A673 (cell line): ENCODE measurements at regions not wholly inside any gene's neighbourhood (a gene's known extent, or its start where the extent isn't known, plus 50 kb on each side); places are given as distances from the start of the nearest gene placed in this dataset.

Experiments
- BruUV-seq: library from RNA; stranded (reverse); fragments of 400-500 nt; replicated peaks from 2 replicates; lab custom pipeline; 2021; lab: Mats Ljungman, UMichigan
- CTCF ChIA-PET: fragments of 300-600 bp; sonication (Branson Sonifier 250); formaldehyde crosslinking; loops from one replicate; lab custom pipeline; 2022; ENCODE audit warnings: antibody characterized with exemption; lab: Charles Lee
- POLR2A ChIA-PET: fragments of 300-600 bp; sonication (Branson Sonifier 250); formaldehyde crosslinking; loops from one replicate; lab custom pipeline; 2022; ENCODE audit warnings: antibody characterized with exemption; ENCODE audit not compliant: low non-redundant PET; lab: Charles Lee
- DNase-seq: peaks from one replicate; pipeline ENCODE4 v3.0.0-alpha.2; 2015; ENCODE audit warnings: low spot score
- H3K27ac ChIP-seq: fragments of 200-600 bp; sonication (generic); 2 replicates; pipeline ENCODE4 v1.5.1; 2016; ENCODE audit warnings: mixed run types, low read depth, mild to moderate bottlenecking, mixed read lengths, antibody characterized with exemption, low read length; ENCODE audit not compliant: poor library complexity, severe bottlenecking
- H3K27me3 ChIP-seq: fragments of 200-600 bp; sonication (generic); replicated peaks from 2 replicates; pipeline ENCODE4 v1.6.1; 2017; ENCODE audit warnings: mixed run types, low read depth, mild to moderate bottlenecking, mixed read lengths, antibody characterized with exemption, low read length; ENCODE audit not compliant: insufficient read depth, poor library complexity
- H3K36me3 ChIP-seq: fragments of 200-600 bp; sonication (generic); 2 replicates; pipeline ENCODE4 v1.6.1; 2016; ENCODE audit warnings: mixed run types, mild to moderate bottlenecking, mixed read lengths, antibody characterized with exemption, low read length; ENCODE audit not compliant: insufficient read depth, poor library complexity, severe bottlenecking
- H3K4me1 ChIP-seq: fragments of 200-600 bp; sonication (generic); 2 replicates; pipeline ENCODE4 v1.6.1; 2017; ENCODE audit warnings: mixed run types, mild to moderate bottlenecking, mixed read lengths, antibody characterized with exemption, low read length; ENCODE audit not compliant: insufficient read depth, poor library complexity, severe bottlenecking
- H3K4me3 ChIP-seq: fragments of 200-600 bp; sonication (generic); 2 replicates; pipeline ENCODE4 v1.5.1; 2016; ENCODE audit warnings: low read depth, mixed run types, mild to moderate bottlenecking, mixed read lengths, low read length; ENCODE audit not compliant: poor library complexity, severe bottlenecking
- H3K9me3 ChIP-seq: fragments of 200-600 bp; sonication (generic); 2 replicates; pipeline ENCODE4 v1.6.1; 2016; ENCODE audit warnings: mixed run types, low read depth, mild to moderate bottlenecking, mixed read lengths, antibody characterized with exemption, low read length; ENCODE audit not compliant: poor library complexity, severe bottlenecking
- CTCF ChIP-seq: fragments of 300-800, 200-600 bp; sonication (generic); conservative IDR thresholded peaks from 2 replicates; pipeline ENCODE4 v1.5.1; 2017; ENCODE audit warnings: low read depth, mild to moderate bottlenecking, antibody characterized with exemption, low read length, moderate library complexity, mixed read lengths
- EZH2 ChIP-seq: fragments of 200-600 bp; sonication (generic); IDR thresholded peaks from 2 replicates; pipeline ENCODE4 v1.6.1; 2017; ENCODE audit warnings: borderline replicate concordance, low read depth, mild to moderate bottlenecking, mixed read lengths, antibody characterized with exemption, low read length; ENCODE audit not compliant: poor library complexity, severe bottlenecking
- intact Hi-C: fragments of 100-400 bp; cut with micrococcal nuclease; formaldehyde crosslinking; loops from one replicate; pipeline ENCODE4 v1.10.0; 2022; ENCODE audit not compliant: unreplicated experiment

- CTCF ChIA-PET, result no interaction called here
- TF ChIP-seq EZH2, result no peak
- no peak for TF ChIP-seq CTCF
- no peaks in the 10 kb centered on the region for H3K4me1 ChIP-seq
- POLR2A ChIA-PET, result no interaction called here
- no peak overlapping the region for H3K4me3 ChIP-seq
- DNase-seq, result no peak
- peaks cover 53% of the 10 kb centered on the region for H3K27me3 ChIP-seq
- no TSS peak for BruUV-seq
- H3K27ac ChIP-seq, result no peak overlapping the region
- no peaks in the 10 kb centered on the region for H3K9me3 ChIP-seq
- H3K36me3 ChIP-seq, result no peaks in the 10 kb centered on the region
- intact Hi-C loops, result loop anchor here (5.0 kb wide), 1 partner anchor 113 kb away; no protein-coding TSS in a partner anchor
Observed at GRCh38 chr11:134474942-134475341, 62.9 kb upstream of the B3GAT1 start.

GRCh38 chr11:134474070-134474860 is 62.2 kb upstream of the B3GAT1 start:
- Histone ChIP-seq H3K27ac (no peak overlapping the region), H3K4me3 (no peak overlapping the region)
- CTCF ChIA-PET, result no interaction called here

GRCh38 chr11:134471716-134472455 is 59.8 kb upstream of the B3GAT1 start:
- no peak for DNase-seq
- BruUV-seq, result no TSS peak
- intact Hi-C loops, result no loop called here
- Histone ChIP-seq H3K4me1 (no peaks in the 10 kb centered on the region), H3K36me3 (no peaks in the 10 kb centered on the region), H3K27me3 (peaks cover 29% of the 10 kb centered on the region), H3K27ac (no peak overlapping the region), H3K4me3 (no peak overlapping the region), H3K9me3 (no peaks in the 10 kb centered on the region)
- POLR2A ChIA-PET, result no interaction called here
- TF ChIP-seq CTCF, result no peak
- CTCF ChIA-PET, result no interaction called here

More at GRCh38 chr11:134474070-134474860, 62.2 kb upstream of the B3GAT1 start:
- Histone ChIP-seq H3K27me3 (peaks cover 47% of the 10 kb centered on the region), H3K36me3 (no peaks in the 10 kb centered on the region), H3K4me1 (no peaks in the 10 kb centered on the region), H3K9me3 (no peaks in the 10 kb centered on the region)
- no TSS peak for BruUV-seq
- intact Hi-C loops, result no loop called here
- POLR2A ChIA-PET, result no interaction called here
- no peak for TF ChIP-seq CTCF
- no peak for TF ChIP-seq EZH2
- DNase-seq, result no peak
